HG02981 (cell line): ENCODE measurements at regions not wholly inside any gene's neighbourhood (a gene's known extent, or its start where the extent isn't known, plus 50 kb on each side); places are given as distances from the start of the nearest gene placed in this dataset.
"Not testable (repeated sequence)": the region's sequence is repeated elsewhere in the genome, so short reads cannot be mapped to it uniquely, and the experiment has no call there.

ENCODE experiments used
- ATAC-seq: cut with Tn5 transposase; IDR thresholded peaks from one replicate; pipeline ENCODE4 v1.9.1; 2021; ENCODE audit warnings: mild to moderate bottlenecking, moderate library complexity; ENCODE audit not compliant: unreplicated experiment

DNA sequence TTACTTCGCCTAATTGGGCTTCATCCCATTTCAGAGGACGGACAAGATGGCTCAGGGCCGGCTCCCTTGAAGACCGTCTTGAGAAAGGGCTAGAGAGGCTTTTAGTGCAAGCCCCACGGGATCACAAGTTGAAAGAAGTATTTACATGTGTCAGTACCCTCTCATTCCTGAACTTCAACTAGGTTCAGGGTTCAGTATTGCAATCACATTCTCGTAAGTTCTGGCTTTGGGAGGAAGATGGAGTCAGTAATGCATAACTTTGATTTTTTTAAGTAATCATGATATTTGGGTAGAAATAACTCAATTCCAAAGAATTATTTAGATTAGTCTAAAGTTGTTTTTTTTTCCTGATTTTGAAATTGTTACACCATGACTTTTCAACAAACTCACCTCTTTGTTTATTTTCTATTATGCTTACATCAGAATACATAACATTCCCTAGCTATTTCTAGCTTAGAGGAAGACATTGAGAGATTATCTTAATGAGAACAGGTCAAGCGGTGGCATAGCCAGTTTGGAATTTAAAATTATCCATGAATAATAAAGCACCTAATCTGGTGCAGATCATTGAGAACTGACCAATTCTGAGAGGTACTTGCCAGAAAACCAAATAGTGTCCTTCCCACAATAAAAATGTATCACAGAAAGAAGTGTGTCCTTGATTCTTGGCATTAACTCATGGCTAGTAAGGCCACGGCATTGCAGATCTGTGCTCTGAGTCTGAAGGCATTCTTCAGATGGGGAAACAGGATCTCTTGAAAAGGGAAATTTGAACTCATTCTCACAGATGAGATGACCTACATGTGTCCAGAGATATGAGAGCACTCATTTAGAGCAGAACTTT is 92.1 kb upstream of the BLID start:
- ATAC-seq: no peak

DNA sequence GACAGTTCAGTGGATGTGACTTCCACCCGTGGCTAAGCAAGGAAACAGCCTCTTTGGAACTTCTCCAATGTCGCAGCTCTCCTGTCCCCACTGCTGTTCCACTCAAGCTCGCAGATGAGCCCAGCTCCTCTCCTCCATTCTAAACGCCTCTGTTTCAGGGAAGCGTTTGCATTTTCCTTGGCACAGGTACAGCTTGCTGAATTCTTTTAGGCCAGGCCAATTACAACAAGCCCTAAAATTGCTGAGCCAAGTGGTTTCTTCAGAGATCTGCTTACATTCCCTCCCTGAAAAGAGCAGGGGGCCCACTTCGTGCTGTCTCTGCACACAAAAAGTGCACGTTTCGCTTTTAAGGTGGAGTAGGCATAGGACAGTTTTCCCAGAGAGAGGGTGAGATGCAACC is 91.5 kb upstream of the BLID start:
- ATAC-seq: no peak

DNA sequence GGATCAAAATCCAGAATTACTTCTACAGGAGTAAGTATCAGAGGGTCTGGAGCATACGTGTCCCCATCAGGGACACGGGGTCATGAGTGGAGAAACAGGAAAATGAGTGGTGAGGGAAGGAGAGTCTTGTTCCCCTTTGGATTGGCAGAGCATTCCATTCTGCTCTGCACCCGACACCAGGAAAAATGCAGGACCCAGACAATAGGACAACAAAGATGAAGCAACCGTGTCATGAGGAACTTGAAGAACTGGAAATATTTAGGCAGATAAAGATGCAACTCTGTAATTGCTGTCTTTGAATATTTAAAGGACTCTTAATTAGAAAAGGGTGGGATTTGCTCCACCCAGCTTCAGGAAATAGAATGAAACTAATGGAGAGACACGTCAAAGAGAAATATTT is 89.0 kb upstream of the BLID start:
- ATAC-seq: no peak

DNA sequence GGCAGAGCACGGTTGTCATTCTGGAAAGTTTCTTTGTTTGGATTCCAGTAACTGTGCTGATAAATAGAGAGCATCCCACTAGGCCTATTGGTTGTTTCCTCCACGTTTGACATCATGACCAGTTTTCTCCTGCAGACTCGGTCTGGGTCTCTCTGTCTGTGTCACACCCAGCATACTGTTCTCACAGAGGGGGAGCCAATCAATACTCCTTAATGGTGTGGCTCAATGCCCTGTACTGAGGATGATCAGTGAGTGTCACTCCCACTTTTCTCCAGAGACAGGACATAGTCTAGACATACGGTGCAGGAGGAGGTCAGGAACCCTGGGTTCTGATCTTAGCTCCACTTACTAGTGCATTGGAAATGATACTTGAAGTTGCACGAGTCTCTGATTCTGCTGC is 88.2 kb upstream of the BLID start:
- no peak for ATAC-seq

DNA sequence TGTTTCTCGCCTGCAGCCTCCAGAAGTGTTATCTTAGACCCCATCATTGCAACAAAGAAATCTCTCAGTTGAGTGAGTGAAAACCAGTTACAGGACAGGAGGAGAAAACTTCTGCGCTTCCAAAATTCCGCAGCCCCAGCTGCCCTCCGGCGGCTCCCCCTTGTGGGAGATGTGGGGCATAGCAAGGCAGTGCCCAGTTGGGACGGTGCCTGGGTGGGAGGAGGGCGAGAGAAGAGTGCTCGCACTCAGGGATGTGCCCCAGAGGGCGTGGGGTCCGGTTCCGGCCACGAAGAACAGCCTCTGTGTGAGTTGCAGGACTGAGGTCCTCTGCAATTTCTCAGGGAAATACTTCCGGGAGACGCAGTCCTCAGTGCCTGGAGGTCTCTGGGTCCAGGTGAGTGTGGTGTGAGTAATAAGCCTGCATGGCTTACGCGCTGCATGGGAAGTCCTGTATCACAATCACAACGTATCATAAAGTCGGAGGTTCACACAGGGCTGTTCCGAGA is 87.0 kb upstream of the BLID start:
- peak; percentile 89 for ATAC-seq

DNA sequence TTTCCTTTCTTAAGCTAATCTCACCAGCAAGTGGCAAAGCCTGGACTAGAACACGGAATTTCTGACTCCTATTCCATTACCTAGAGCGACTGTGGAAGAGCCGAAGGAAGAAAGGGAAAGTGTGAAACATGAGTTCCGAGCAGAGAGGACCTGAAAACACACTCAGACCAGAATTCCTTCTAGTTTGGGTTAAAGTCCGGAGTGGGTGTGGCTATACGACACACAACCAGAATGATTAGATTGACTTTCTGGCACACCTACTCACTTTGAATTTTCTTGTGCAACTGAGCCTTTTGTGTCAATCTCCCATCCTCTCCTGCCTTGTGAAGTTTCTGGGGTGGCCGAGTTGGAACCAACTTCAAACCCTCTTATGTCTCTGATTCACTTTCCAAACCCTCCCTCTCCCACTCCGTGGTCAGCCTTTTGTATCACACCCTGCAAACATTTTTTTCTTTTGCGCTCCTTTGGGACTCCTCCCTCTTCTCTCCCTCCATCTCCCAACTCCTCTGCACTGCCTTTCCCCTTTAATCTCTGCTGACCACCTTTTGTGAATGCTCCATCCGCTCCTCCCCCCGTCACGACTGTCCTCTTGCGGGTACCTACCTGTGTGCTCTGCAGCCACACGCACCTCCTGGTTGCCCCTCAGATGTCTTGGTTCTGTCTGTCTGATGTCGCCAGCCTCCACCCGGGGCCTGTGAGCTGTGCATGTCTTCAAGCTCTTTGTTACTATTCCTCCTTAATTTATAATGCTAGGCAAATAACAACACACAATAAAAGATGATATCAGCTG is 86.3 kb upstream of the BLID start:
- ATAC-seq: no peak

DNA sequence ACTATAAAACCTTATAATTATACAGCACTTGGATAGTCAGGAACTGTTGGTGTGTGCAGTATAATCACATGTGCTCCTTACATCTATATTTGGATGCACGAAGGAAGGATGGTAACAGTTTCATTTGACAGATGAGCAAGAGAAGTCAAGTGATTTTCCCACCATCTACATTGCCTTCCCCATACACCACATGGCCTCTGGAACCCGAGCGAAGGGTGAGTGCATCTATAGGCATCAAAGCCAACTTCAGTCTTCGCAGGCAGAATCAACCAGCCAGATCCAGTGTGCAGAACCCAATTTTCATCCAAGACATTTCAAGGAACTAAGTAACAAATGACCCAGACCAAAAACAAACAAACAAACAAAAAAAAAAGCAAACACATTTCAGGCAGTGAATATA is 85.1 kb upstream of the BLID start:
- ATAC-seq: no peak

DNA sequence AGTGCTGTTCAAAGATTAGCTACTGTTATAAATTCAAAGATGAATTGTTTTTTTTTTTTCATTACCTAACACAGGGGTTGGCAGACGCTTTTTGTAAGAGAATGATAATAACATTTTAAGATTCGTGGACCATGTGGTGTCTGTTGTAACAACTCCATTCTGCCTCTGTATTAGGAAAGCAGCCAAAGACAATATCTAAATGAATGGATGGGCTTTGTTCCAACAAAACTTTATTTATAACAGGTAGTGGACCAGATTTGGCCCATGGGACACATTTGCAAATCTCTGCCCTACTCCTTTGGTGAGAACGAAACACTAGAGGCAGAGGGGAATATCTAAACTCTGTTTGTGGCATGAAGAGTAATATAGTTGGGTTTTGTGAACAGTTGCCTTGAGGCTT is 83.6 kb upstream of the BLID start:
- no peak for ATAC-seq

DNA sequence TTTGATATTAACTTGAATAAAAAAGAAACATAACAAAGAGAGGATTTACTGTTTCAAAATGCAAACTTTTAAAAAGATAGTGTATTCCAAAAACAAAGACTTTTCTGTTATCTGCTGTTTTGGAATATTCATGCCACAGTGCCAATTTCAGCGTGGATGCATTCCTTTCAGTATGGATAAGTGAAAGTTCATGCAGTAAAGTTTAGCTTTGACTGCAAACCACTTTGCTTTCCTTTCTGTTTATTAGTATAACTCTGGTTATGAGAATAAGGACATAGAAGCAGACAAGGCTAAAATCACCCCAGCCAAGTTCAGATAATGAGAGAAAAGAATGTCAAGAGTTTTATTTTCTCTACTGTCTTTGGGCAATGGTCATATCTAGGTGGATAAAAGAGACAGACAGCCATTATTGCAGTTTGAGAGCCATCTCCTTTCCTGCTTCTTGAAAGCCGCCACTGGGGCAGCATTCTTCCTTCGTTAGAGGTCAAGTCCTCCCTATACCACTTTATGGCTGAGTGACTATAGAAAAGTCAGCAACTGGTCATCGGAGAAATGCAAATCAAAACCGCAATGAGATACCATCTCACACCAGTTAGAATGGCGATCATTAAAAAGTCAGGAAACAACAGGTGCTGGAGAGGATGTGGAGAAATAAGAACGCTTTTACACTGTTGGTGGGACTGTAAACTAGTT is 82.4 kb upstream of the BLID start:
- ATAC-seq: no peak

DNA sequence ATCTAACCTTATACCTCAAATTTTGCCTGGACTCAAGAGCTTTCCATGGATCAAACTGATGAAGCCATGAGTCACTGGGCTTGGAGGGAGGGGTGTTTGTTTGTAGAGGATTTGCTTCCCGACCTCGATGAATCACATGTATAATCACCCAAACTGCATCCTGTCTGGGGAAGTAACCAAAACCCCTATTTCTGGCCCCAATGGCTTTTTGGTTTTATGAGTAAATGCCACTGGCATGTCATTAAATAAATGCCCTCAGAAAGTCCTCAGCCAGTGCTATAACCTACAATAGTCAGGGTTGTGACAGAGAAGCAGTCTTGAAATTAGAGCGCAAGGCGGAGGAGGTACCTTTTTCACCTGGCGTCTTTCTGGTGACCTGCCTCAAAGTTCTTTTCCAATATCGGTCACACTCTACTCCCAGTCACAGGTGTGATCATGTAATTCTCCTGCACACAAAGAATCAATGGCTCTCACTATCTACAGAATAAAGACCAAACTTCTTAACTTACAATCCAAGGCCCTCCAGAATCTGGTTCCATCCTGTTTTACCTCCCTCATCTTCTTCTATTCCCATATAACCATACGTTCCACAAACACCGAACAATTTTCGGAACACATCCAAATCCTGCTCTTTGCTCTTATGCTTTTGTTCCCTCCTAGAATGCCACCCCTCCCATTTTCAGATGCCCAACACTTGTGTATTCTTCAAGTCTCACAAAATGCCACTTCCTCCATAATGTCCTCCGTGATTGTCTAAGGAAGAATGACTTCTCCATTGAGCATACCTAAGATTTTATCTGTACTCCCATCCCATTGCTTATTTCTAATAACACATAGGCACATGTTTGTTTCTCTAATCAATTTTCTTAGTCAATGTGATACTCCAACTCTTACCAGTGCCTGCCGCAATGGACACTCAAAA is 81.3 kb upstream of the BLID start:
- no peak for ATAC-seq

DNA sequence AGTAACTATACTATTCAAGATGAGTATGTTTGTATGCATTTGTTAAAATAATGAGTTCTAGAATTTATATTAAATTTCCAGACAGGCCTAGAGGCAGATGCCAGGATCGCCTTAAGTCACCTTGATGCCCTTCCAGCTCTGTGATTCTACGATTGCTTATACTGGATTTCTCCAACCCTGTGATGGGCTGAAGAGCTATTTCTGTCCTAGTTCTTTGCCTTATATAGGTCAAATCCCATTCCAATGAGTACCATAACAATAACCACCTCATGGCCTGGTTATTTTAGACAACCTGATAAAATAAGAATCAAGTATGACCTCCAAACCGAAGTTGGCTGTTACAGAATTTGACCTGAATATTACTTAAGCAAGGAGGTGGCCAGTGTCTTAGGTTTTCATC is 79.8 kb upstream of the BLID start:
- ATAC-seq: no peak

DNA sequence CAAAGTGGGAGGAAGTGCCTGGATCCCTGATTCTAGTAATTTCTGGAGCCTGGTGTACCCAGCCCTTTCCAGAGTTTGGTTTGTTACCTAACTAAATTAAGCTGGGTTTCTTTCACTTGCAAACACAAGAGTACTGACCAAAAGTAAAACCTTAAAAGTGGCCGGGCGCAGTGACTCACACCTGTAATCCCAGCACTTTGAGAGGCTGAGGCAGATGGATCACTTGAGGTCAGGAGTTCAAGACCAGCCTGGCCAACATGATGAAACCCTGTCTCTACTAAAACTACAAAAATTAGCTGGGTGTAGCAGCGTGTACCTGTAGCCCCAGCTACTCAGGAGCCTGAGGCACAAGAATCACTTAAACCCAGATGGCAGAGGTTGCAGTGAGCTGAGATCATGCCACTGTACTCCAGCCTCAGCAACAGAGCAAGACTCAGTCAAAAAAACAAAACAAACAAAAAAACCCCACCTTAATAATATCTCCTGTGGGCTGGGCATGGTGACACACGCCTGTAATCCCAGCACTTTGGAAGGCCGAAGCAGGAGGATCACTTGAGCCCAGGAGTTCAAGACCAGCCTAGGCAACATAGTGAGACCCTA is 78.0 kb upstream of the BLID start:
- not testable (repeated sequence) for ATAC-seq

DNA sequence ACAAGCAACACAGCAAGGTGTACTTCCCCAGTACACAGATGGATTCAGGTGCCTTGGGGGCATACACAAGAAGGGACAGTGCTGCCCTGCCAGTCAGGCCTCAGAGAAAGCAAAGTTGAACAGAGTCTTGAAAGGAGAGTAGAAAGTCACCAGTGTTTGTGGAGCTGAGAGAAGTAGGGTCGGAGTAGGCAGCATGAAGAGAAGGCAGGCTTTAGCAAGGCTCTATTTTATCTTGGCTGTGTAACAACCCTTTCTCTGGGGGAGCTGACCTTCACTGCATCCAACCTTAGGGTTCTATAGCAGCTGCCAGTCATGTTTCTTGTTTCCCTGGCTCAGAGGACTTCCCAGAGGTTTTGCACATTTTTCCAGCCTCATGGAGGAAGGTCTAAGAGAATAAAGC is 77.4 kb upstream of the BLID start:
- ATAC-seq: no peak

DNA sequence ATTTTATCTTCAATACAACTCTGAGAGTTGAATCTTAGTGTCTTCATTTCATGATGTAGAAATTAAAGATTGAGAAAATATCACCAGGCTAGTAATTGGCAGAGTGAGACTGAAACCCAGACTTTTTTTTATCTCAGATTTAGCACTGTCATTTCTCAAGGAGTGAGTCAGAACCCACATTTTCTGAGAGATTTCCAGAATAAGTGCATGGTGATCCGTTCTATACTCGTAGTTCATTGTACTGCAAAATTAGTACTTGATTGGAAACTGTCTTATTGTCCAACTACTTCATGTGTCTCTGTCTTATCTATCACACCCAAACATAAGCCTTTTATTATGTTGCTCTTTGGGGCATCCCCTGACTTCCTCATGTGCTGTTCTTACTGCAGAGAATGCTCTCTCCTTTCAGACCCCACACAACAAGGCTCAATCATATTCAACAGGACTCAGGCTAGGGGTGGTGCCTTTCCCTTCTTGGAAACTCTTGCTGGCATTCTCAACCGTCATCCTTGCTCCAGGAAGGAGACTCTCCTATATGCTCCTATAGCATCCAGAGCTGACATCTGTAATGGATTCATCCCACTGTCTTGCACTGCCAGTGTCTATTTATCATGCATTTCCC is 76.7 kb upstream of the BLID start:
- ATAC-seq: no peak

DNA sequence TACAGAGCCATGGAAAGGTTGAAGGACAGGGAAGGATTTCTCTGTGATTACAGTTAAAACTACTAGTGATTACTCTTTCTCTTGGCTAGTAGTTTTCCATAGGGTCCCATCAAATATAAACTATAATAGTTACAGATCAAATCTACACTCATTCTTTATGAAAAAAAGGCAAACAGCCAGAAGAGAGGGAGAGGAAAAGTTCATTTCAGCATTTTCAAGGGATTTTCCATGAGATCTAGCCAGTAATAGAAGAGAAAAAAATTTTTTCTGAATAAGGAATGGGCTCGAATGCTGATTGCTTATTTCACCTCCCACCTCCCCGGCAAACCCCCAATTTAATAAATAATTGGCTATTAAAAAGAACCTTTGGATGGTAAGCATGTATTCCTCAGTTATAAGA is 74.8 kb upstream of the BLID start:
- no peak for ATAC-seq

DNA sequence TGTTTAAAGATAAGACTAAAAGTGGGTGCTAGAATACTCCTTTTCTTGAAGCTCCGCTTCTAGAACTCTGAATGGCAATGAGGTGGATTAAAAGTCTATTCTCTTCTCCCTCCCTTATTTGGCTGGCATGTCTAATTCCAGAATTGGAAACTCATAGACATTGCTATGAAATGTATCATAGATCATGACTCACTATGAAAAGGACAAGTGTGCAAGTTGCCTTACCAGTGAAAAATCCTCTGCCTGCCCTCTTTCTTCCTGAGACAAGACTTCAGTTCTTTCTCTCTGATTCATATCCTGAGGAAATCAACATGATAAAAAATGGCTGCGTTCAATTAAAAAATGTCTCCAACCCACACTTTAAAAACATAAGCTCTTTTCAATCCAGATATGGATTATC is 73.2 kb upstream of the BLID start:
- no peak for ATAC-seq

DNA sequence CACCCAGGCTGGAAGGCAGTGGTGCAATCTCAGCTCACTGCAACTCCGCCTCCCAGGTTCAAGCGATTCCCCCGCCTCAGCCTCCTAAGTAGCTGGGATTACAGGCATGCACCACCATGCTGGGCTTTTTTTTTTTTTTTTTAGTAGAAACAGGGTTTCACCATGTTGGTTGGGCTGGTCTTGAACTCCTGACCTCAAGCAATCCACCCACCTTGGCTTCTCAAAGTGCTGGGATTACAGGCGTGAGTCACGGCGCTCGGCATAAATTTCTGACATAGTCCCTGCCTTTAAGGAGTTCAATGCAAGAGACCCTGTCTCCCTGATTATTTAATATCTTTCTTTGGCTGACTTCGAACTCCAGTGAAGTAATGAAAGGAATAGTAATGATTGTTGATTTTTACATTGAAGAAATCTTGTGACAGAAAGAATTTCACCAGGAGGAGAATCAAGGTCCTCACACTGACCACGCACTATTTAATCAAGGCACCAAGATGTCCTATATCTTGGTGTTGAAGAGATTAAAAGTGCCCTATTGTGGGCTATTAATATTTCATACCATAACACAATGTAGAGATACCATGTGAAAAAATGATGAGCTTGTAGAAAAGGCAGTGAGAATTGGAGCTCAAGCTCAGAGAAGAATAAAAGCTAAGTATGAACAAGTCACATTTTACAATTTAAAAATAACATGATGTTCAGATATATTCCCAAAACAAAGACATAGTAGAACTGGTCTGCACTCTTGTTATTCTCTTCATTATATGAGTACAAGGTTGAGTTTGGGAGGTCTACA is 71.6 kb upstream of the BLID start:
- ATAC-seq: no peak

DNA sequence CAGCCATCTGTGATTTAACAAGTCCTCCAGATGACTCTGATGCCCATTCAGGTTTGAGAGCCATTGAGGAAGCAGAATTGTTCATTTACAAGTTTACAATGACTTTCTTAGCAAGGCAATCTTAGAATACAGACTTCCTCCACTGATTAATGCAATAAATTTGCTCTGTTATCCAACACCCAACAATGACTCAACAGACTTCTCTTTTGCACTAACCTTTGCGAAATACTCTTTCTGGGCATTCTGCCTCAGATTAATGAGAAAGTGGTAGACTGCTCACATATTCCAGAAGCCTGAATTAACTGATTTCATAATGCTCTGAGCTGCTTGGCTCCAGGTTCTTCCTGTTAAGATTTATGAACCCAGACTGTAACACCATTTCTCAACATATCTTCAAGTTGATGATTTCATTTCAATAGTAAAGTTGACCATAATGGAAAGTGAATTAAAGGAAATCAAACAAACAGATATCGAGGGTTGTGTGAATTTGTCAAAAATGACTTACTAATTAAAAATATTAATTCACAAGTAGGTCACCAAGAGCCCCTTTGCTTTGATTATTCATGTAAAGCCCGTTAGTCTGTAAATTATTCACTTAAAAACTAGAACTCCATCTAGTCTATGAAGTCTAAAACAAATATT is 70.5 kb upstream of the BLID start:
- ATAC-seq: no peak
